WTC11 (cell line): ENCODE measurements at regions not wholly inside any gene's neighbourhood (a gene's known extent, or its start where the extent isn't known, plus 50 kb on each side); places are given as distances from the start of the nearest gene placed in this dataset.
A peak's percentile ranks its signal among the peaks of the same experiment; 100 is the strongest.

Experiments
- ATAC-seq: fragments of 200-7000 bp; cut with Tn5 transposase; 2 replicates; pipeline ENCODE4 v1.10.0; 2021; ENCODE audit warnings: mild to moderate bottlenecking, moderate library complexity
- CTCF ChIA-PET: fragments of 300-600 bp; sonication (Branson Sonifier 250); formaldehyde crosslinking; loops from one replicate; lab custom pipeline; 2021; ENCODE audit warnings: antibody characterized with exemption; lab: Charles Lee
- POLR2A ChIA-PET: fragments of 350-600 bp; sonication (Branson Sonifier 250); formaldehyde crosslinking; loops from one replicate; lab custom pipeline; 2021; ENCODE audit warnings: antibody characterized with exemption; lab: Charles Lee
- DNase-seq: peaks from one replicate; pipeline ENCODE4 v3.0.0; 2021; ENCODE audit warnings: low spot score
- H3K27ac Mint-ChIP-seq: 2 replicates; pipeline ENCODE4 v1.8.0; 2021; ENCODE audit warnings: mixed read lengths
- H3K27me3 Mint-ChIP-seq: 2 replicates; pipeline ENCODE4 v1.8.0; 2021; ENCODE audit warnings: low read depth, mild to moderate bottlenecking, moderate library complexity, mixed read lengths
- H3K36me3 Mint-ChIP-seq: 2 replicates; pipeline ENCODE4 v1.8.0; 2021; ENCODE audit warnings: mixed read lengths
- H3K4me1 Mint-ChIP-seq: 2 replicates; pipeline ENCODE4 v1.8.0; 2022; ENCODE audit warnings: mixed read lengths
- H3K4me3 Mint-ChIP-seq: 2 replicates; pipeline ENCODE4 v1.8.0; 2021; ENCODE audit warnings: mild to moderate bottlenecking, moderate library complexity, mixed read lengths
- H3K9me3 Mint-ChIP-seq: 2 replicates; pipeline ENCODE4 v1.8.0; 2021; ENCODE audit warnings: mixed read lengths
- CBFB ChIP-seq: sonication (generic); formaldehyde crosslinking; IDR thresholded peaks from 2 replicates; pipeline ENCODE4 v1.8.1; 2022; ENCODE audit warnings: mild to moderate bottlenecking, low read depth, missing genetic modification reagents
- FOXJ3 ChIP-seq: sonication (generic); formaldehyde crosslinking; IDR thresholded peaks from 2 replicates; pipeline ENCODE4 v1.9.0; 2021; ENCODE audit warnings: missing genetic modification reagents, mild to moderate bottlenecking, borderline replicate concordance
- IRF2 ChIP-seq: sonication (generic); formaldehyde crosslinking; IDR thresholded peaks from 2 replicates; pipeline ENCODE4 v1.8.0; 2022; ENCODE audit warnings: low read depth, missing genetic modification reagents, borderline replicate concordance
- JAZF1 ChIP-seq: fragments of 250-450 bp; sonication (Bioruptor Pico); IDR thresholded peaks from 2 replicates; pipeline ENCODE4 v1.9.0; 2021; ENCODE audit warnings: moderate library complexity, mild to moderate bottlenecking, inconsistent platforms
- NFE2L1 ChIP-seq: sonication (generic); formaldehyde crosslinking; IDR thresholded peaks from 2 replicates; pipeline ENCODE4 v1.8.1; 2023; ENCODE audit warnings: missing genetic modification reagents
- NR3C1 ChIP-seq: sonication (generic); formaldehyde crosslinking; conservative IDR thresholded peaks from 2 replicates; pipeline ENCODE4 v1.8.1; 2023; ENCODE audit warnings: low read depth, mild to moderate bottlenecking, missing genetic modification reagents
- PRRX2 ChIP-seq: fragments of 250-450 bp; sonication (Bioruptor Pico); IDR thresholded peaks from 2 replicates; pipeline ENCODE4 v1.8.0; 2021; ENCODE audit warnings: mild to moderate bottlenecking
- ZBTB21 ChIP-seq: sonication (generic); formaldehyde crosslinking; IDR thresholded peaks from 2 replicates; pipeline ENCODE4 v1.8.1; 2023; ENCODE audit warnings: mild to moderate bottlenecking, missing genetic modification reagents, borderline replicate concordance
- ZNF232 ChIP-seq: sonication (generic); formaldehyde crosslinking; IDR thresholded peaks from 2 replicates; pipeline ENCODE4 v1.8.0; 2022; ENCODE audit warnings: mild to moderate bottlenecking, missing genetic modification reagents
- ZNF396 ChIP-seq: fragments of 250-450 bp; sonication (Bioruptor Pico); IDR thresholded peaks from 2 replicates; pipeline ENCODE4 v1.8.0; 2021; ENCODE audit warnings: mild to moderate bottlenecking, moderate library complexity, borderline replicate concordance
- ZNF416 ChIP-seq: fragments of 250-450 bp; sonication (Bioruptor Pico); IDR thresholded peaks from 2 replicates; pipeline ENCODE4 v1.9.0; 2021; ENCODE audit warnings: mild to moderate bottlenecking, inconsistent platforms
- ZNF423 ChIP-seq: fragments of 250-450 bp; sonication (Bioruptor Pico); IDR thresholded peaks from 2 replicates; pipeline ENCODE4 v2.1.2; 2022; ENCODE audit warnings: mild to moderate bottlenecking, moderate library complexity
- TF ChIP-seq, protein P1 (sequence below): sonication (generic); formaldehyde crosslinking; IDR thresholded peaks from 2 replicates; pipeline ENCODE4 v1.8.1; 2023; ENCODE audit warnings: mild to moderate bottlenecking, missing genetic modification reagents, moderate library complexity
- TF ChIP-seq, protein P2 (sequence below): sonication (generic); formaldehyde crosslinking; IDR thresholded peaks from 2 replicates; pipeline ENCODE4 v1.8.1; 2023; ENCODE audit warnings: mild to moderate bottlenecking, missing genetic modification reagents
- TF ChIP-seq, protein P3 (sequence below): sonication (generic); formaldehyde crosslinking; IDR thresholded peaks from 2 replicates; pipeline ENCODE4 v1.8.0; 2023; ENCODE audit warnings: missing genetic modification reagents, mild to moderate bottlenecking, borderline replicate concordance
- TF ChIP-seq, protein P4 (sequence below): fragments of 250-450 bp; sonication (Bioruptor Pico); conservative IDR thresholded peaks from 2 replicates; pipeline ENCODE4 v1.9.0; 2021; ENCODE audit warnings: mild to moderate bottlenecking
- TF ChIP-seq, protein P5 (sequence below): sonication (generic); formaldehyde crosslinking; IDR thresholded peaks from 2 replicates; pipeline ENCODE4 v1.8.1; 2023; ENCODE audit warnings: mild to moderate bottlenecking, missing genetic modification reagents, moderate library complexity
- TF ChIP-seq, protein P6 (sequence below): sonication (generic); formaldehyde crosslinking; IDR thresholded peaks from 2 replicates; pipeline ENCODE4 v1.8.0; 2022; ENCODE audit warnings: mild to moderate bottlenecking, missing genetic modification reagents
- TF ChIP-seq, protein P7 (sequence below): sonication (generic); formaldehyde crosslinking; IDR thresholded peaks from 2 replicates; pipeline ENCODE4 v1.8.1; 2023; ENCODE audit warnings: mild to moderate bottlenecking, missing genetic modification reagents, borderline replicate concordance

DNA sequence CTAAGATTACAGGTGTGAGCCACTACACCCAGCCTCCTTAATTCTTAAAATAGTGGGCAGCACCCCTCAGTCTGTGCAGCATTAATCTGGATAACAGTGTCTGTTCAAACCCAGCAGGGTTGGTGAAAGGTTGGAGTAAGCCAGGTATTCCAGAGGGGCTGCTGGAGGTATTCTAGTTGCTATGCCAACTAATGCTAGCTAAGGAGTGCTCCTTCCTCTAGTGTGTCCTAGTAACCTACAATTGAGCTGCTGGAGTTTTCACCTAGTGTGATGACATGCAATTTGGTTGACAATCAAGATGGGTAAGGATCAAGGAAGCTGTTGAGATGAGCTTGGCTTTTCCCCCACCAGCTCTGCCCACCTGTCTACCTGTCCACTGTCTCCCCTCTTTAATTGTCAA is 100.2 kb upstream of the IPO9 start:
- Mint-ChIP-seq H3K9me3 (no peaks in the 10 kb centered on the region), H3K27me3 (no peaks in the 10 kb centered on the region), H3K4me1 (peaks cover 15% of the 10 kb centered on the region), H3K36me3 (no peaks in the 10 kb centered on the region), H3K27ac (no peak overlapping the region), H3K4me3 (no peak overlapping the region)
- no peak for DNase-seq
- POLR2A ChIA-PET = interaction anchor here (0.6 kb wide), 1 partner anchor 265 kb away, joined by 4 read pairs; no protein-coding TSS in a partner anchor
- CTCF ChIA-PET = interaction anchor here (1.0 to 1.9 kb wide), 4 partner anchors 12 to 66 kb away, joined by 4 to 6 read pairs (median 5); no protein-coding TSS in a partner anchor
- TF ChIP-seq PRRX2 (CRISPR knock-in tag) = no peak
- TF ChIP-seq JAZF1 (CRISPR knock-in tag) = no peak
- TF ChIP-seq ZNF423 (CRISPR knock-in tag) = no peak
- no peak for TF ChIP-seq ZNF232 (CRISPR knock-in tag)
- no peak for TF ChIP-seq FOXJ3 (CRISPR knock-in tag)
- TF ChIP-seq, protein P1, sequence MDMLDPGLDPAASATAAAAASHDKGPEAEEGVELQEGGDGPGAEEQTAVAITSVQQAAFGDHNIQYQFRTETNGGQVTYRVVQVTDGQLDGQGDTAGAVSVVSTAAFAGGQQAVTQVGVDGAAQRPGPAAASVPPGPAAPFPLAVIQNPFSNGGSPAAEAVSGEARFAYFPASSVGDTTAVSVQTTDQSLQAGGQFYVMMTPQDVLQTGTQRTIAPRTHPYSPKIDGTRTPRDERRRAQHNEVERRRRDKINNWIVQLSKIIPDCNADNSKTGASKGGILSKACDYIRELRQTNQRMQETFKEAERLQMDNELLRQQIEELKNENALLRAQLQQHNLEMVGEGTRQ (CRISPR knock-in tag) = no peak
- TF ChIP-seq NR3C1 (CRISPR knock-in tag) = no peak
- no peak for TF ChIP-seq NFE2L1 (CRISPR knock-in tag)
- TF ChIP-seq, protein P2, sequence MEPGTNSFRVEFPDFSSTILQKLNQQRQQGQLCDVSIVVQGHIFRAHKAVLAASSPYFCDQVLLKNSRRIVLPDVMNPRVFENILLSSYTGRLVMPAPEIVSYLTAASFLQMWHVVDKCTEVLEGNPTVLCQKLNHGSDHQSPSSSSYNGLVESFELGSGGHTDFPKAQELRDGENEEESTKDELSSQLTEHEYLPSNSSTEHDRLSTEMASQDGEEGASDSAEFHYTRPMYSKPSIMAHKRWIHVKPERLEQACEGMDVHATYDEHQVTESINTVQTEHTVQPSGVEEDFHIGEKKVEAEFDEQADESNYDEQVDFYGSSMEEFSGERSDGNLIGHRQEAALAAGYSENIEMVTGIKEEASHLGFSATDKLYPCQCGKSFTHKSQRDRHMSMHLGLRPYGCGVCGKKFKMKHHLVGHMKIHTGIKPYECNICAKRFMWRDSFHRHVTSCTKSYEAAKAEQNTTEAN (CRISPR knock-in tag) = no peak
- TF ChIP-seq, protein P3, sequence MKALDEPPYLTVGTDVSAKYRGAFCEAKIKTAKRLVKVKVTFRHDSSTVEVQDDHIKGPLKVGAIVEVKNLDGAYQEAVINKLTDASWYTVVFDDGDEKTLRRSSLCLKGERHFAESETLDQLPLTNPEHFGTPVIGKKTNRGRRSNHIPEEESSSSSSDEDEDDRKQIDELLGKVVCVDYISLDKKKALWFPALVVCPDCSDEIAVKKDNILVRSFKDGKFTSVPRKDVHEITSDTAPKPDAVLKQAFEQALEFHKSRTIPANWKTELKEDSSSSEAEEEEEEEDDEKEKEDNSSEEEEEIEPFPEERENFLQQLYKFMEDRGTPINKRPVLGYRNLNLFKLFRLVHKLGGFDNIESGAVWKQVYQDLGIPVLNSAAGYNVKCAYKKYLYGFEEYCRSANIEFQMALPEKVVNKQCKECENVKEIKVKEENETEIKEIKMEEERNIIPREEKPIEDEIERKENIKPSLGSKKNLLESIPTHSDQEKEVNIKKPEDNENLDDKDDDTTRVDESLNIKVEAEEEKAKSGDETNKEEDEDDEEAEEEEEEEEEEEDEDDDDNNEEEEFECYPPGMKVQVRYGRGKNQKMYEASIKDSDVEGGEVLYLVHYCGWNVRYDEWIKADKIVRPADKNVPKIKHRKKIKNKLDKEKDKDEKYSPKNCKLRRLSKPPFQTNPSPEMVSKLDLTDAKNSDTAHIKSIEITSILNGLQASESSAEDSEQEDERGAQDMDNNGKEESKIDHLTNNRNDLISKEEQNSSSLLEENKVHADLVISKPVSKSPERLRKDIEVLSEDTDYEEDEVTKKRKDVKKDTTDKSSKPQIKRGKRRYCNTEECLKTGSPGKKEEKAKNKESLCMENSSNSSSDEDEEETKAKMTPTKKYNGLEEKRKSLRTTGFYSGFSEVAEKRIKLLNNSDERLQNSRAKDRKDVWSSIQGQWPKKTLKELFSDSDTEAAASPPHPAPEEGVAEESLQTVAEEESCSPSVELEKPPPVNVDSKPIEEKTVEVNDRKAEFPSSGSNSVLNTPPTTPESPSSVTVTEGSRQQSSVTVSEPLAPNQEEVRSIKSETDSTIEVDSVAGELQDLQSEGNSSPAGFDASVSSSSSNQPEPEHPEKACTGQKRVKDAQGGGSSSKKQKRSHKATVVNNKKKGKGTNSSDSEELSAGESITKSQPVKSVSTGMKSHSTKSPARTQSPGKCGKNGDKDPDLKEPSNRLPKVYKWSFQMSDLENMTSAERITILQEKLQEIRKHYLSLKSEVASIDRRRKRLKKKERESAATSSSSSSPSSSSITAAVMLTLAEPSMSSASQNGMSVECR (CRISPR knock-in tag) = no peak
- TF ChIP-seq ZNF396 (CRISPR knock-in tag) = no peak
- TF ChIP-seq, protein P4, sequence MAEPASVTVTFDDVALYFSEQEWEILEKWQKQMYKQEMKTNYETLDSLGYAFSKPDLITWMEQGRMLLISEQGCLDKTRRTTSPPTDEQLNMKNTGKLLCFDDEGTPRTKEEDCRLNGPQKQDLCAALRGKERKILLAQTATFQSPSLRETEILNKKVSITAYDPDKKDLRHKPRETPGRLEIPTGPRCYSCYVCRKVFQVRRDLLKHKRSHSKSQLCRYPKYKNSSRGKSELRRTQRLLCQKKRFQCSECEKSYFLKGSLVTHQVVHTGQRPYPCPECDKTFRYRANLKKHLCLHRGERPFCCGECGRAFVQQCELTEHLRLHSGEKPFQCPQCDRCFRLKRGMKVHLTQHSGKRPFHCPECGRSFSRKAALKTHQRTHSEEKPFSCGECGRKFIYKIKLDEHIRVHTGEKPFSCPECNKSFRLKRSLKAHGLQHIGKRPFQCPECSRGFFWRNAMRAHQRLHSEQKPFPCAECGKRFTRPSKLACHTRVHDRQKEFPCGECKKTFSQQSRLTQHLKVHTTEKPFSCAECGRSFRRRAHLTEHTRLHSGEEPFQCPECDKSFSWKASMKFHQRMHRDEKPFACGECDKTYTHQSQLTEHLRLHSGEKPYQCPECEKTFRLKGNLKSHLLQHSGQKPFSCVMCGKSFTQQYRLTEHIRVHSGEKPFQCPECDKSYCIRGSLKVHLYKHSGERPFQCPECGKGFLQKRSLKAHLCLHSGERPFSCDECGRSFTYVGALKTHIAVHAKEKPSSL (CRISPR knock-in tag) = no peak
- TF ChIP-seq, protein P5, sequence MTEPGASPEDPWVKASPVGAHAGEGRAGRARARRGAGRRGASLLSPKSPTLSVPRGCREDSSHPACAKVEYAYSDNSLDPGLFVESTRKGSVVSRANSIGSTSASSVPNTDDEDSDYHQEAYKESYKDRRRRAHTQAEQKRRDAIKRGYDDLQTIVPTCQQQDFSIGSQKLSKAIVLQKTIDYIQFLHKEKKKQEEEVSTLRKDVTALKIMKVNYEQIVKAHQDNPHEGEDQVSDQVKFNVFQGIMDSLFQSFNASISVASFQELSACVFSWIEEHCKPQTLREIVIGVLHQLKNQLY = no peak
- TF ChIP-seq IRF2 (CRISPR knock-in tag) = no peak
- TF ChIP-seq, protein P6, sequence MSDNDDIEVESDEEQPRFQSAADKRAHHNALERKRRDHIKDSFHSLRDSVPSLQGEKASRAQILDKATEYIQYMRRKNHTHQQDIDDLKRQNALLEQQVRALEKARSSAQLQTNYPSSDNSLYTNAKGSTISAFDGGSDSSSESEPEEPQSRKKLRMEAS (CRISPR knock-in tag) = no peak
- no peak for TF ChIP-seq ZBTB21 (CRISPR knock-in tag)
- no peak for TF ChIP-seq CBFB (CRISPR knock-in tag)
- TF ChIP-seq ZNF416 (CRISPR knock-in tag) = no peak
- TF ChIP-seq, protein P7, sequence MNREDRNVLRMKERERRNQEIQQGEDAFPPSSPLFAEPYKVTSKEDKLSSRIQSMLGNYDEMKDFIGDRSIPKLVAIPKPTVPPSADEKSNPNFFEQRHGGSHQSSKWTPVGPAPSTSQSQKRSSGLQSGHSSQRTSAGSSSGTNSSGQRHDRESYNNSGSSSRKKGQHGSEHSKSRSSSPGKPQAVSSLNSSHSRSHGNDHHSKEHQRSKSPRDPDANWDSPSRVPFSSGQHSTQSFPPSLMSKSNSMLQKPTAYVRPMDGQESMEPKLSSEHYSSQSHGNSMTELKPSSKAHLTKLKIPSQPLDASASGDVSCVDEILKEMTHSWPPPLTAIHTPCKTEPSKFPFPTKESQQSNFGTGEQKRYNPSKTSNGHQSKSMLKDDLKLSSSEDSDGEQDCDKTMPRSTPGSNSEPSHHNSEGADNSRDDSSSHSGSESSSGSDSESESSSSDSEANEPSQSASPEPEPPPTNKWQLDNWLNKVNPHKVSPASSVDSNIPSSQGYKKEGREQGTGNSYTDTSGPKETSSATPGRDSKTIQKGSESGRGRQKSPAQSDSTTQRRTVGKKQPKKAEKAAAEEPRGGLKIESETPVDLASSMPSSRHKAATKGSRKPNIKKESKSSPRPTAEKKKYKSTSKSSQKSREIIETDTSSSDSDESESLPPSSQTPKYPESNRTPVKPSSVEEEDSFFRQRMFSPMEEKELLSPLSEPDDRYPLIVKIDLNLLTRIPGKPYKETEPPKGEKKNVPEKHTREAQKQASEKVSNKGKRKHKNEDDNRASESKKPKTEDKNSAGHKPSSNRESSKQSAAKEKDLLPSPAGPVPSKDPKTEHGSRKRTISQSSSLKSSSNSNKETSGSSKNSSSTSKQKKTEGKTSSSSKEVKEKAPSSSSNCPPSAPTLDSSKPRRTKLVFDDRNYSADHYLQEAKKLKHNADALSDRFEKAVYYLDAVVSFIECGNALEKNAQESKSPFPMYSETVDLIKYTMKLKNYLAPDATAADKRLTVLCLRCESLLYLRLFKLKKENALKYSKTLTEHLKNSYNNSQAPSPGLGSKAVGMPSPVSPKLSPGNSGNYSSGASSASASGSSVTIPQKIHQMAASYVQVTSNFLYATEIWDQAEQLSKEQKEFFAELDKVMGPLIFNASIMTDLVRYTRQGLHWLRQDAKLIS = no peak
- peak; percentile 70 for ATAC-seq
